ENCODE measurements at regions not wholly inside any gene's neighbourhood (a gene's known extent, or its start where the extent isn't known, plus 50 kb on each side); places are given as distances from the start of the nearest gene placed in this dataset.
"Not testable (repeated sequence)": the region's sequence is repeated elsewhere in the genome, so short reads cannot be mapped to it uniquely, and the experiment has no call there.

DNA sequence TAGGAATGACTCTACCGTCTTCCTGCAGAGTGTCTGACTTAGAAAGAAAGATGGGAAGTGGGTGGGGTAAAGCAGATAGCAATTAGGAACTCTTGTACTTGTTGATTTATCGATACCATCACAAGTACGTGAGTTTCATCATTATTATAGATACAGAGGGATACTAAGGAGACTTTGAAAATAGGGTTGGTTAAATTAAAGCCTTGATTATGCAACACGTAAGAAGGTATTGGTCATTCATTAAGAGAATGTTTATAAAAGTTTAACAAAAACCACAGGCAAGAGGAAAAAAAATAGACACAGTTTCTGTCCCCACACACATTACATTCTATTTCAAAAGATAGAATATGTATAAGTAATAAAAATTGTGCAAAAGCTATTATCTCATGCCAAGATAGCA is 65.9 kb upstream of the UGT2B7 start:
- Histone ChIP-seq H3K27me3 (ENCODE audit: control insufficient read depth, insufficient read depth, low read length) (no peaks in the 10 kb centered on the region), H3K4me3 (ENCODE audit: low read depth, low read length) (no peak overlapping the region), H3K36me3 (ENCODE audit: control insufficient read depth, insufficient read depth, low read length) (no peaks in the 10 kb centered on the region)
- DNase-seq (ENCODE audit: low read depth): no peak
- TF ChIP-seq, protein P1, sequence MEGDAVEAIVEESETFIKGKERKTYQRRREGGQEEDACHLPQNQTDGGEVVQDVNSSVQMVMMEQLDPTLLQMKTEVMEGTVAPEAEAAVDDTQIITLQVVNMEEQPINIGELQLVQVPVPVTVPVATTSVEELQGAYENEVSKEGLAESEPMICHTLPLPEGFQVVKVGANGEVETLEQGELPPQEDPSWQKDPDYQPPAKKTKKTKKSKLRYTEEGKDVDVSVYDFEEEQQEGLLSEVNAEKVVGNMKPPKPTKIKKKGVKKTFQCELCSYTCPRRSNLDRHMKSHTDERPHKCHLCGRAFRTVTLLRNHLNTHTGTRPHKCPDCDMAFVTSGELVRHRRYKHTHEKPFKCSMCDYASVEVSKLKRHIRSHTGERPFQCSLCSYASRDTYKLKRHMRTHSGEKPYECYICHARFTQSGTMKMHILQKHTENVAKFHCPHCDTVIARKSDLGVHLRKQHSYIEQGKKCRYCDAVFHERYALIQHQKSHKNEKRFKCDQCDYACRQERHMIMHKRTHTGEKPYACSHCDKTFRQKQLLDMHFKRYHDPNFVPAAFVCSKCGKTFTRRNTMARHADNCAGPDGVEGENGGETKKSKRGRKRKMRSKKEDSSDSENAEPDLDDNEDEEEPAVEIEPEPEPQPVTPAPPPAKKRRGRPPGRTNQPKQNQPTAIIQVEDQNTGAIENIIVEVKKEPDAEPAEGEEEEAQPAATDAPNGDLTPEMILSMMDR (IDR thresholded peaks at IDR 0.05; ENCODE audit: insufficient read depth, low read length, poor library complexity, severe bottlenecking): no peak

GRCh38 chr4:69032847-69033638 is 63.2 kb upstream of the UGT2B7 start:
- DNase-seq (ENCODE audit: low read depth): no peak
- no peaks in the 10 kb centered on the region for H3K36me3 ChIP-seq (ENCODE audit: control insufficient read depth, insufficient read depth, low read length)
- TF ChIP-seq, protein P1 (IDR thresholded peaks at IDR 0.05; ENCODE audit: insufficient read depth, low read length, poor library complexity, severe bottlenecking): no peak
- no peak overlapping the region for H3K4me3 ChIP-seq (ENCODE audit: low read depth, low read length)
- H3K27me3 ChIP-seq (ENCODE audit: control insufficient read depth, insufficient read depth, low read length): no peaks in the 10 kb centered on the region

- not testable (repeated sequence) for DNase-seq (ENCODE audit: low read depth)
Observed at GRCh38 chr4:69034315-69034740, 61.9 kb upstream of the UGT2B7 start.

DNA sequence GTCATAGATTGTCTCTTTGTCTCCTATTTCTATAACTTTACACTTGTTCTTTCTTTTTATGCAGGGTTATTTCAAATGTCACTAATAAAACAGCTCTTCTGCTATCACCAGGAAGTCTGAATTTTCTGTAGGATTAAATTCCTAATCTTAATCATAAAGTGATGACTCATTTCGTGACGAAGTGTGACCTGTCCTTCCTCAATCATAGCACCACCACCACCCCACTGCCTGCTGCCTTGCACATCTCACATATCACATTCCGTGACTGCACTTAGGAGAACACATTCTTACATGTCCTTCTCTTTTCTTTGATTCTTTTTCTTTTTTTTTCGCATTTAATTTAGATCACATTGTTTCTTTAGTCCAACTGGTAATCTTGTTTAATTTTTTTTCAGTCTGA is 57.7 kb upstream of the UGT2B7 start:
- no peaks in the 10 kb centered on the region for H3K36me3 ChIP-seq (ENCODE audit: control insufficient read depth, insufficient read depth, low read length)
- no peak for DNase-seq (ENCODE audit: low read depth)
- H3K4me3 ChIP-seq (ENCODE audit: low read depth, low read length): no peak overlapping the region
- TF ChIP-seq, protein P1 (IDR thresholded peaks at IDR 0.05; ENCODE audit: insufficient read depth, low read length, poor library complexity, severe bottlenecking): no peak
- H3K27me3 ChIP-seq (ENCODE audit: control insufficient read depth, insufficient read depth, low read length): no peaks in the 10 kb centered on the region

More at GRCh38 chr4:69034315-69034740, 61.9 kb upstream of the UGT2B7 start:
- H3K27me3 ChIP-seq (ENCODE audit: control insufficient read depth, insufficient read depth, low read length); H3K36me3 ChIP-seq (ENCODE audit: control insufficient read depth, insufficient read depth, low read length); H3K4me3 ChIP-seq (ENCODE audit: low read depth, low read length): not testable (repeated sequence)

DNA sequence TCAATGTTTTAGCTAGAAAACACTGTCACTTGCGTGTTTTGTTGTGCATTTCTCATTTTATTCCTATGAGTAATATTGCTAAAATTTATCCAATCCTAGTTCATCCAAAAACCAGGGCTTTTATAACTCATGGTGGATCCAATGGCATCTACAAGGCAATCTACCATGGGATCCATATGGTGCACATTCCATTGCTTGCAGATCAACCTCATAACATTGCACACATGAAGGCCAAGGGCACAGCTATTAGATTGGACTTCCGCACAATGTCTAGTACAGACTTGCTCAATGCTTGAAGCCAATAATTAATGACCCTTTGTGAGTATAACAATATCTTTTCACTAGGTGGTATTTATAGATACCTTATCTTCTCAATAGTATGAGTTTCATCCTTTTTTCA is 57.2 kb upstream of the UGT2B7 start:
- H3K36me3 ChIP-seq (ENCODE audit: control insufficient read depth, insufficient read depth, low read length): no peaks in the 10 kb centered on the region
- DNase-seq (ENCODE audit: low read depth): no peak
- H3K27me3 ChIP-seq (ENCODE audit: control insufficient read depth, insufficient read depth, low read length): no peaks in the 10 kb centered on the region
- TF ChIP-seq, protein P1 (IDR thresholded peaks at IDR 0.05; ENCODE audit: insufficient read depth, low read length, poor library complexity, severe bottlenecking): no peak
- no peak overlapping the region for H3K4me3 ChIP-seq (ENCODE audit: low read depth, low read length)

- TF ChIP-seq, protein P1 (IDR thresholded peaks at IDR 0.05; ENCODE audit: insufficient read depth, low read length, poor library complexity, severe bottlenecking): no peak
- Histone ChIP-seq H3K27me3 (ENCODE audit: control insufficient read depth, insufficient read depth, low read length) (no peaks in the 10 kb centered on the region), H3K36me3 (ENCODE audit: control insufficient read depth, insufficient read depth, low read length) (no peaks in the 10 kb centered on the region), H3K4me3 (ENCODE audit: low read depth, low read length) (no peak overlapping the region)
- no peak for DNase-seq (ENCODE audit: low read depth)
Observed at GRCh38 chr4:69044247-69044646, 52.0 kb upstream of the UGT2B7 start.

Data from kidney epithelial cell (primary cell).